Karpas-422 (cell line): ENCODE measurements at regions not wholly inside any gene's neighbourhood (a gene's known extent, or its start where the extent isn't known, plus 50 kb on each side); places are given as distances from the start of the nearest gene placed in this dataset.

Source experiments
- DNase-seq: peaks from one replicate; pipeline ENCODE4 v3.0.0-alpha.2; 2015
- H2AFZ ChIP-seq: fragments of 200-600 bp; sonication (generic); 2 replicates; pipeline ENCODE4 v1.6.1; 2014; ENCODE audit warnings: antibody characterized with exemption, low read length, mixed read lengths
- H3K27ac ChIP-seq: fragments of 200-600 bp; sonication (generic); 2 replicates; pipeline ENCODE4 v1.5.1; 2014; ENCODE audit warnings: mild to moderate bottlenecking, low read length, moderate library complexity
- H3K27me3 ChIP-seq: fragments of 200-600 bp; sonication (generic); 2 replicates; pipeline ENCODE4 v1.6.1; 2014; ENCODE audit warnings: low read length, mixed read lengths
- H3K36me3 ChIP-seq: fragments of 200-600 bp; sonication (generic); 2 replicates; pipeline ENCODE4 v1.6.1; 2014; ENCODE audit warnings: low read length, mixed read lengths; ENCODE audit not compliant: insufficient read depth
- H3K4me1 ChIP-seq: fragments of 200-600 bp; sonication (generic); 2 replicates; pipeline ENCODE4 v1.6.1; 2014; ENCODE audit warnings: mild to moderate bottlenecking, low read length, mixed read lengths
- H3K4me2 ChIP-seq: fragments of 200-600 bp; sonication (generic); 2 replicates; pipeline ENCODE4 v1.6.1; 2014; ENCODE audit warnings: low read length, low read depth, mild to moderate bottlenecking; ENCODE audit not compliant: poor library complexity, severe bottlenecking
- H3K4me3 ChIP-seq: fragments of 200-600 bp; sonication (generic); 2 replicates; pipeline ENCODE4 v1.5.1; 2014; ENCODE audit warnings: mild to moderate bottlenecking, antibody characterized with exemption, low read length, mixed read lengths
- H3K79me2 ChIP-seq: fragments of 200-600 bp; sonication (generic); 2 replicates; pipeline ENCODE4 v1.6.1; 2014; ENCODE audit warnings: mild to moderate bottlenecking, low read length, mixed read lengths
- H3K9ac ChIP-seq: fragments of 200-600 bp; sonication (generic); 2 replicates; pipeline ENCODE4 v1.6.0; 2014; ENCODE audit warnings: low read length
- H3K9me2 ChIP-seq: fragments of 200-600 bp; sonication (generic), shearing (Covaris generic); replicated peaks from 2 replicates; pipeline ENCODE4 v1.6.0; 2014; ENCODE audit warnings: mild to moderate bottlenecking, low read length, moderate library complexity; ENCODE audit not compliant: insufficient read depth
- H3K9me3 ChIP-seq: fragments of 300-700, 200-600 bp; sonication (generic); 2 replicates; pipeline ENCODE4 v1.6.1; 2014; ENCODE audit warnings: low read length, mixed read lengths
- H4K20me1 ChIP-seq: fragments of 200-600 bp; sonication (generic); 2 replicates; pipeline ENCODE4 v1.6.1; 2014; ENCODE audit warnings: mild to moderate bottlenecking, antibody characterized with exemption, low read length, low read depth; ENCODE audit not compliant: insufficient read depth

DNA sequence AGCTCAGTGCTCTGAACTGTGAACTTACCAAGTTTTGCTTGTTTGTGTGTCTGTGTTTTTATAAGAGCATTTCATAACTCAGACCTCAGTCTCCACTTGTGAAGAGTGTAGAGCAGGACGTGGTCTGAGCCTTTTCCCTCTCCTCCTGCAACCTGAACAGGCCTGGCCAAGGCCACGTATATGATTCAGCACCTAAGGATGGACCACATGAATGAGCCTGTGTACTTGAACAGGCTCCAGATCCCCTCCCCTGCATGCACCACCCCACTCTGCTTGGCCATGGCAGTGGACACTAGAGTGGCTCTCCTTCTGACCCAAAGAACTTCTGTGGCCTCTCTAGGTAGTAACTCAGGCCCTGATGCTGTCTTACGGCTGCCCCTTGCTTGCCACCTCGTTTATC, 125.9 kb upstream of the FSTL4 start:
- Histone ChIP-seq H3K4me3 (no peak overlapping the region), H3K27me3 (no peaks in the 10 kb centered on the region; the same call in 1 of the 2 replicates), H3K36me3 (no peaks in the 10 kb centered on the region), H3K9ac (no peak overlapping the region), H3K9me2 (no peaks in the 10 kb centered on the region), H3K9me3 (no peaks in the 10 kb centered on the region), H4K20me1 (no peaks in the 10 kb centered on the region), H3K79me2 (no peaks in the 10 kb centered on the region), H2AFZ (no peak overlapping the region), H3K4me1 (peaks cover 7% of the 10 kb centered on the region), H3K27ac (no peak overlapping the region), H3K4me2 (no peak overlapping the region)
- DNase-seq = no peak

GRCh38 chr5:133736512-133736911, 124.2 kb upstream of the FSTL4 start:
- Histone ChIP-seq H3K27ac (no peak overlapping the region), H2AFZ (no peak overlapping the region), H4K20me1 (no peaks in the 10 kb centered on the region), H3K4me2 (no peak overlapping the region), H3K4me3 (no peak overlapping the region), H3K4me1 (no peaks in the 10 kb centered on the region), H3K9me3 (no peaks in the 10 kb centered on the region), H3K9ac (no peak overlapping the region), H3K27me3 (no peaks in the 10 kb centered on the region; the same call in 1 of the 2 replicates), H3K9me2 (no peaks in the 10 kb centered on the region), H3K79me2 (no peaks in the 10 kb centered on the region), H3K36me3 (no peaks in the 10 kb centered on the region)
- no peak for DNase-seq

DNA sequence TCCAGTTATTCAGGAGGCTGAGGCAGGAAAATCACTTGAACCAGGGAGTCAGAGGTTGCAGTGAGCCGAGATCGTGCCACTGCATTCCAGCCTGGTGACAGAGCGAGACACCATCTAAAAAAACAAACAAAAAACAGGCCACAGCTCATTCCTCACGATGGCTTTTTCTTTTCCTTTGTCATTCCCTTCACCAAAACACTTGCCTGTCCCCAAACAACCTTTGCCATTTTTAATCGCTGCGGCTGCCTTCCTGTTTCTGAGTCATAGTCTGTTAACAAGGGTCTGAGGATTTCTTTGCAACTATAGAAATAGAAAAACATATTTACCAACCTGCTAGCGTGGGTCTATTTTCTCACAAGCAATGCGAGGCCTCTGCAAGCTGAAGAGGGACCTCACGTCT, 123.0 kb upstream of the FSTL4 start:
- no peaks in the 10 kb centered on the region for H3K79me2 ChIP-seq
- DNase-seq = no peak
- H3K9me2 ChIP-seq = no peaks in the 10 kb centered on the region
- no peak overlapping the region for H3K4me2 ChIP-seq
- H3K4me1 ChIP-seq = no peaks in the 10 kb centered on the region
- H2AFZ ChIP-seq = no peak overlapping the region
- H4K20me1 ChIP-seq = no peaks in the 10 kb centered on the region
- no peak overlapping the region for H3K4me3 ChIP-seq
- no peaks in the 10 kb centered on the region for H3K9me3 ChIP-seq
- no peak overlapping the region for H3K27ac ChIP-seq
- no peaks in the 10 kb centered on the region for H3K36me3 ChIP-seq
- H3K27me3 ChIP-seq = no peaks in the 10 kb centered on the region; the same call in 1 of the 2 replicates
- no peak overlapping the region for H3K9ac ChIP-seq

- H2AFZ ChIP-seq = no peak overlapping the region
- H3K27ac ChIP-seq = no peak overlapping the region
- no peaks in the 10 kb centered on the region for H3K9me2 ChIP-seq
- no peaks in the 10 kb centered on the region for H3K9me3 ChIP-seq
- H3K4me2 ChIP-seq = no peak overlapping the region
- H3K4me1 ChIP-seq = no peaks in the 10 kb centered on the region
- no peak for DNase-seq
- no peaks in the 10 kb centered on the region; the same call in 1 of the 2 replicates for H3K27me3 ChIP-seq
- no peaks in the 10 kb centered on the region for H4K20me1 ChIP-seq
- H3K36me3 ChIP-seq = no peaks in the 10 kb centered on the region
- H3K9ac ChIP-seq = no peak overlapping the region
- no peak overlapping the region for H3K4me3 ChIP-seq
- no peaks in the 10 kb centered on the region for H3K79me2 ChIP-seq
Measured at GRCh38 chr5:133734916-133735315, 122.6 kb upstream of the FSTL4 start.

- H3K27ac ChIP-seq = no peak overlapping the region
- no peak overlapping the region for H3K4me2 ChIP-seq
- no peaks in the 10 kb centered on the region for H3K9me2 ChIP-seq
- no peaks in the 10 kb centered on the region; the same call in 1 of the 2 replicates for H3K27me3 ChIP-seq
- no peak overlapping the region for H3K4me3 ChIP-seq
- no peaks in the 10 kb centered on the region for H3K9me3 ChIP-seq
- no peak overlapping the region for H3K9ac ChIP-seq
- H3K79me2 ChIP-seq = no peaks in the 10 kb centered on the region
- DNase-seq = no peak
- no peaks in the 10 kb centered on the region for H3K36me3 ChIP-seq
- no peaks in the 10 kb centered on the region for H4K20me1 ChIP-seq
- H2AFZ ChIP-seq = no peak overlapping the region
- no peaks in the 10 kb centered on the region for H3K4me1 ChIP-seq
Measured at GRCh38 chr5:133732536-133732935, 120.2 kb upstream of the FSTL4 start.

GRCh38 chr5:133731951-133732350, 119.6 kb upstream of the FSTL4 start:
- Histone ChIP-seq H3K4me3 (no peak overlapping the region), H3K9me3 (no peaks in the 10 kb centered on the region), H3K27me3 (no peaks in the 10 kb centered on the region; the same call in 1 of the 2 replicates), H2AFZ (no peak overlapping the region), H4K20me1 (no peaks in the 10 kb centered on the region), H3K9ac (no peak overlapping the region), H3K9me2 (no peaks in the 10 kb centered on the region), H3K36me3 (no peaks in the 10 kb centered on the region), H3K4me2 (no peak overlapping the region), H3K27ac (no peak overlapping the region), H3K4me1 (no peaks in the 10 kb centered on the region), H3K79me2 (no peaks in the 10 kb centered on the region)
- DNase-seq = no peak

GRCh38 chr5:133730866-133731265, 118.5 kb upstream of the FSTL4 start:
- Histone ChIP-seq H3K79me2 (no peaks in the 10 kb centered on the region), H3K27ac (no peak overlapping the region), H4K20me1 (no peaks in the 10 kb centered on the region), H3K36me3 (no peaks in the 10 kb centered on the region), H2AFZ (no peak overlapping the region), H3K27me3 (no peaks in the 10 kb centered on the region; the same call in 1 of the 2 replicates), H3K4me1 (no peaks in the 10 kb centered on the region), H3K4me3 (no peak overlapping the region), H3K9ac (no peak overlapping the region), H3K9me3 (no peaks in the 10 kb centered on the region), H3K4me2 (no peak overlapping the region), H3K9me2 (no peaks in the 10 kb centered on the region)
- no peak for DNase-seq

- H3K27ac ChIP-seq = no peak overlapping the region
Measured at GRCh38 chr5:133730346-133730745, 118.0 kb upstream of the FSTL4 start.

GRCh38 chr5:133729800-133730199, 117.5 kb upstream of the FSTL4 start:
- no peak overlapping the region for H2AFZ ChIP-seq
- H3K27ac ChIP-seq = no peak overlapping the region
- no peaks in the 10 kb centered on the region for H3K9me2 ChIP-seq
- no peak overlapping the region for H3K9ac ChIP-seq
- H3K79me2 ChIP-seq = no peaks in the 10 kb centered on the region
- H3K36me3 ChIP-seq = no peaks in the 10 kb centered on the region
- H3K4me3 ChIP-seq = no peak overlapping the region
- no peak overlapping the region for H3K4me2 ChIP-seq
- no peaks in the 10 kb centered on the region for H4K20me1 ChIP-seq
- H3K9me3 ChIP-seq = no peaks in the 10 kb centered on the region
- no peak for DNase-seq
- no peaks in the 10 kb centered on the region; the same call in 1 of the 2 replicates for H3K27me3 ChIP-seq
- no peaks in the 10 kb centered on the region for H3K4me1 ChIP-seq

More at GRCh38 chr5:133730346-133730745, 118.0 kb upstream of the FSTL4 start:
- Histone ChIP-seq H2AFZ (no peak overlapping the region), H3K4me2 (no peak overlapping the region), H3K4me3 (no peak overlapping the region), H4K20me1 (no peaks in the 10 kb centered on the region), H3K9me2 (no peaks in the 10 kb centered on the region), H3K79me2 (no peaks in the 10 kb centered on the region), H3K36me3 (no peaks in the 10 kb centered on the region), H3K9me3 (no peaks in the 10 kb centered on the region), H3K9ac (no peak overlapping the region), H3K4me1 (no peaks in the 10 kb centered on the region), H3K27me3 (no peaks in the 10 kb centered on the region; the same call in 1 of the 2 replicates)
- no peak for DNase-seq
